Inflammatory macrophage treated with lipopolysaccharide for 1 hour (primary cell): ENCODE measurements at regions not wholly inside any gene's neighbourhood (a gene's known extent, or its start where the extent isn't known, plus 50 kb on each side); places are given as distances from the start of the nearest gene placed in this dataset.
A peak's percentile ranks its signal among the peaks of the same experiment; 100 is the strongest.

Experiments
- DNase-seq, 2 donors: peaks; one replicate each; pipeline ENCODE4 v3.0.0-alpha.2; 2020 to 2022

GRCh38 chr7:132072873-132073272 lies 503.4 kb downstream of the PLXNA4 start:
- no peak for DNase-seq

- no peak for DNase-seq
Measured at GRCh38 chr7:132072165-132072564, 504.1 kb downstream of the PLXNA4 start.

- no peak for DNase-seq
Measured at GRCh38 chr7:132069306-132069705, 507.0 kb downstream of the PLXNA4 start.

GRCh38 chr7:132066761-132067171 lies 509.5 kb downstream of the PLXNA4 start:
- DNase-seq = no peak

GRCh38 chr7:132065989-132066603 lies 509.7 kb upstream of the PODXL start:
- no peak for DNase-seq

GRCh38 chr7:132065193-132065988 lies 509.0 kb upstream of the PODXL start:
- no peak for DNase-seq

GRCh38 chr7:132063800-132064199 lies 507.4 kb upstream of the PODXL start:
- DNase-seq = no peak

GRCh38 chr7:132061937-132062336 lies 505.5 kb upstream of the PODXL start:
- no peak for DNase-seq

GRCh38 chr7:132059141-132059540 lies 502.7 kb upstream of the PODXL start:
- no peak for DNase-seq

- DNase-seq = no peak
Measured at GRCh38 chr7:132055336-132056120, 499.1 kb upstream of the PODXL start.

GRCh38 chr7:132053871-132054270 lies 497.4 kb upstream of the PODXL start:
- DNase-seq = no peak

GRCh38 chr7:132051311-132051710 lies 494.9 kb upstream of the PODXL start:
- no peak for DNase-seq

- peak; percentile 1 to 54 for DNase-seq
Measured at GRCh38 chr7:132049462-132050304, 493.3 kb upstream of the PODXL start.

GRCh38 chr7:132045481-132045980 lies 489.1 kb upstream of the PODXL start:
- no peak for DNase-seq

GRCh38 chr7:132045002-132045401 lies 488.6 kb upstream of the PODXL start:
- no peak for DNase-seq

- no peak for DNase-seq
Measured at GRCh38 chr7:132044247-132044646, 487.8 kb upstream of the PODXL start.

- DNase-seq = no peak
Measured at GRCh38 chr7:132041108-132041507, 484.7 kb upstream of the PODXL start.

- no peak for DNase-seq
Measured at GRCh38 chr7:132035517-132036362, 479.3 kb upstream of the PODXL start.

- DNase-seq = no peak
Measured at GRCh38 chr7:132034748-132035416, 478.5 kb upstream of the PODXL start.

- DNase-seq = no peak
Measured at GRCh38 chr7:132030883-132031282, 474.5 kb upstream of the PODXL start.

- DNase-seq = no peak
Measured at GRCh38 chr7:132030086-132030568, 473.7 kb upstream of the PODXL start.
